ENCODE measurements at regions not wholly inside any gene's neighbourhood (a gene's known extent, or its start where the extent isn't known, plus 50 kb on each side); places are given as distances from the start of the nearest gene placed in this dataset.

- no peak for DNase-seq (ENCODE audit: low spot score)
Measured at GRCh38 chr15:62579842-62580241, 414.8 kb upstream of the C2CD4B start.

GRCh38 chr15:62582580-62582979 lies 417.5 kb upstream of the C2CD4B start:
- DNase-seq (ENCODE audit: low spot score): no peak

GRCh38 chr15:62584301-62585235 lies 419.5 kb upstream of the C2CD4B start:
- no peak for DNase-seq (ENCODE audit: low spot score)

- DNase-seq (ENCODE audit: low spot score): no peak
Measured at GRCh38 chr15:62588938-62589670, 424.0 kb upstream of the C2CD4B start.

GRCh38 chr15:62591842-62592838 lies 427.1 kb upstream of the C2CD4B start:
- DNase-seq (ENCODE audit: low spot score): no peak

GRCh38 chr15:62592920-62593319 lies 427.8 kb upstream of the C2CD4B start:
- DNase-seq (ENCODE audit: low spot score): no peak

GRCh38 chr15:62593681-62594399 lies 428.8 kb upstream of the C2CD4B start:
- no peak for DNase-seq (ENCODE audit: low spot score)

GRCh38 chr15:62598217-62598616 lies 433.1 kb upstream of the C2CD4B start:
- no peak for DNase-seq (ENCODE audit: low spot score)

GRCh38 chr15:62599791-62600777 lies 435.0 kb upstream of the C2CD4B start:
- DNase-seq (ENCODE audit: low spot score): no peak

GRCh38 chr15:62601777-62602545 lies 436.9 kb upstream of the C2CD4B start:
- DNase-seq (ENCODE audit: low spot score): no peak

- DNase-seq (ENCODE audit: low spot score): no peak
Measured at GRCh38 chr15:62603742-62604141, 438.7 kb upstream of the C2CD4B start.

GRCh38 chr15:62605282-62605681 lies 437.3 kb upstream of the TPM1 start:
- no peak for DNase-seq (ENCODE audit: low spot score)

GRCh38 chr15:62606376-62607113 lies 436.0 kb upstream of the TPM1 start:
- no peak for DNase-seq (ENCODE audit: low spot score)

- DNase-seq (ENCODE audit: low spot score): no peak
Measured at GRCh38 chr15:62607114-62607462, 435.5 kb upstream of the TPM1 start.

GRCh38 chr15:62607643-62608042 lies 434.9 kb upstream of the TPM1 start:
- no peak for DNase-seq (ENCODE audit: low spot score)

- DNase-seq (ENCODE audit: low spot score): no peak
Measured at GRCh38 chr15:62608369-62608768, 434.2 kb upstream of the TPM1 start.

- no peak for DNase-seq (ENCODE audit: low spot score)
Measured at GRCh38 chr15:62610265-62610869, 432.2 kb upstream of the TPM1 start.

- no peak for DNase-seq (ENCODE audit: low spot score)
Measured at GRCh38 chr15:62611002-62611401, 431.5 kb upstream of the TPM1 start.

All from hematopoietic multipotent progenitor cell treated with erythropoietin and hydrocortisone succinate and interleukin-3 and kit ligand, for 17 days (in vitro differentiated cells).